Esophagus muscularis mucosa (tissue), 4 donors: ENCODE measurements at regions not wholly inside any gene's neighbourhood (a gene's known extent, or its start where the extent isn't known, plus 50 kb on each side); places are given as distances from the start of the nearest gene placed in this dataset.

Source experiments
- EP300 ChIP-seq: sonication (generic); formaldehyde crosslinking; IDR thresholded peaks from one replicate; pipeline ENCODE4 v1.6.1; 2017; ENCODE audit warnings: antibody characterized with exemption
- POLR2A ChIP-seq: fragments of 450-650 bp; IDR thresholded peaks from one replicate; pipeline ENCODE4 v1.6.1; 2017; ENCODE audit warnings: antibody characterized with exemption, moderate library complexity, mild to moderate bottlenecking, low read depth
- TF ChIP-seq, protein P1 (sequence below), 3 experiments: fragments of 200-600 bp in 2 of 3; fragments of 450-650 bp in 1 of 3; sonication (generic) in 2 of 3; IDR thresholded peaks; one replicate each; pipeline ENCODE4 v1.5.1; 2017 to 2019; ENCODE audit warnings: antibody characterized with exemption in 3 of 3, mild to moderate bottlenecking in 2 of 3, moderate library complexity in 1 of 3

DNA sequence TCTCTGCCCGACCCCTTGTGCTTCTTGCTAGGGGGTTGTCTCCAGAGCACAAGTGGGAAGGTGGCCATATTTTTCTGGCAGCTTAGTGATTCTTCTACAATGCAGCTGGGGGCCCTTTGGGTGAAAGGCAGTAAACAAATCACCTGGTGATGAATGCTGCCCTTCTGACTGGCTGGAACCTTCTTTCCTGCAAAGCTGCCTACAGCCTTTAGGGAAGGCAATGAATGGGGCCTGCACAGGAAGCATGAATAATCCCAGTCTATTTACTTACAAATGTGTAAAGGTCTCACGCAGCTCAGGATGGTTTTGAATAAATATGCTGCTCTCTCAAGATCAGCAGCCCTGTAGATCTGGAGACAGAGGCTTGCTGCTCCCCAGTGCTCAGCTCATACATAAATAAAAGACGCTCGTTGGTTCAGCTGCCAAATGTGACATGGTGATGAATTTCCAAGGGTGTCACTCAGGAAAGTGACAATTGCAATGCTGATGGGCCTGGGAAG, 289.2 kb downstream of the TDRD15 start:
- TF ChIP-seq EP300 (no peak), POLR2A (no peak)
- TF ChIP-seq, protein P1, sequence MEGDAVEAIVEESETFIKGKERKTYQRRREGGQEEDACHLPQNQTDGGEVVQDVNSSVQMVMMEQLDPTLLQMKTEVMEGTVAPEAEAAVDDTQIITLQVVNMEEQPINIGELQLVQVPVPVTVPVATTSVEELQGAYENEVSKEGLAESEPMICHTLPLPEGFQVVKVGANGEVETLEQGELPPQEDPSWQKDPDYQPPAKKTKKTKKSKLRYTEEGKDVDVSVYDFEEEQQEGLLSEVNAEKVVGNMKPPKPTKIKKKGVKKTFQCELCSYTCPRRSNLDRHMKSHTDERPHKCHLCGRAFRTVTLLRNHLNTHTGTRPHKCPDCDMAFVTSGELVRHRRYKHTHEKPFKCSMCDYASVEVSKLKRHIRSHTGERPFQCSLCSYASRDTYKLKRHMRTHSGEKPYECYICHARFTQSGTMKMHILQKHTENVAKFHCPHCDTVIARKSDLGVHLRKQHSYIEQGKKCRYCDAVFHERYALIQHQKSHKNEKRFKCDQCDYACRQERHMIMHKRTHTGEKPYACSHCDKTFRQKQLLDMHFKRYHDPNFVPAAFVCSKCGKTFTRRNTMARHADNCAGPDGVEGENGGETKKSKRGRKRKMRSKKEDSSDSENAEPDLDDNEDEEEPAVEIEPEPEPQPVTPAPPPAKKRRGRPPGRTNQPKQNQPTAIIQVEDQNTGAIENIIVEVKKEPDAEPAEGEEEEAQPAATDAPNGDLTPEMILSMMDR (IDR thresholded peaks at IDR 0.05): no peak
